Mononuclear cell (primary cell): ENCODE measurements at regions not wholly inside any gene's neighbourhood (a gene's known extent, or its start where the extent isn't known, plus 50 kb on each side); places are given as distances from the start of the nearest gene placed in this dataset.
"Not testable (repeated sequence)": the region's sequence is repeated elsewhere in the genome, so short reads cannot be mapped to it uniquely, and the experiment has no call there.

Experiments used
- H3K27me3 ChIP-seq: 2 replicates; pipeline ENCODE4 v1.6.0; 2011; ENCODE audit warnings: low read length, control low read depth; ENCODE audit not compliant: insufficient read depth
- H3K4me1 ChIP-seq: 2 replicates; pipeline ENCODE4 v1.5.1; 2011; ENCODE audit warnings: mild to moderate bottlenecking, low read length, control low read depth; ENCODE audit not compliant: insufficient read depth
- H3K4me3 ChIP-seq: 2 replicates; pipeline ENCODE4 v1.5.1; 2011; ENCODE audit warnings: mild to moderate bottlenecking, low read length, moderate library complexity
- H3K9me3 ChIP-seq: 2 replicates; pipeline ENCODE4 v1.5.1; 2011; ENCODE audit warnings: low read depth, mild to moderate bottlenecking, control low read depth, low read length

DNA sequence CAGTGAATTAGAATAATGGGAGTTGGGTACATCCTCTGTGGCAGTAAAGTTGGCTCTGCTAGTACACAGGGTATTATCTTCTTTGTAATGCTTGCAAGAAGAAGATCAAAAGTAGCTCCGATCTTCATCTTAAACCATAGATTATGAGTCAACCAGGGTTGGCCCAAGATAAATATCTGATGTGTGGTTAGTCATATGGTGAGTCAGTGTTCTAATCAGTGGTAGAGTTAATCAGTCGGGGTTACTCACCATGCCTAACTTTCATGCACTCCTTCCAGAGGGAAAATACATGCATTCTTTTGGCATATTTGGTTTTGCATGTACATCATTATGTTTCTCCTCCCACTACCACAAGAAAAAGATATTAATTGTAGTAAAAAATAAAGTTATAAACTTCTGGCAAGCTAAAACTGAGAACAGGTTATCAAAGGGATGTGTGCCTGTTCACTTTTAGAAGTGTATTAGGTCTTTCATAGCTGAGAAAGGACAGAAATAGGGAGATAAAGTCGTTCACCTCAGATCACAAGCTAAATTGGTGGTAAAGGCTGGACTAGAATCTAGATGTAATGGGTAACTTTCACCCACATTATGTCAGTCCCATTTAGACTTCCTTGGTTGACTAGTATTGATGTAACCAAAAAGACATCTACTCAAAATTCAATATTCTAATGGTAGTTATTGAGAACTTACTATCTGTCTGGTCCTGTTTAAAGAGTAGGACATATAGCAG is 684.4 kb downstream of the IRS1 start:
- no peaks in the 10 kb centered on the region for H3K27me3 ChIP-seq
- no peaks in the 10 kb centered on the region for H3K9me3 ChIP-seq
- peaks cover 14% of the 10 kb centered on the region for H3K4me1 ChIP-seq
- no peak overlapping the region for H3K4me3 ChIP-seq

DNA sequence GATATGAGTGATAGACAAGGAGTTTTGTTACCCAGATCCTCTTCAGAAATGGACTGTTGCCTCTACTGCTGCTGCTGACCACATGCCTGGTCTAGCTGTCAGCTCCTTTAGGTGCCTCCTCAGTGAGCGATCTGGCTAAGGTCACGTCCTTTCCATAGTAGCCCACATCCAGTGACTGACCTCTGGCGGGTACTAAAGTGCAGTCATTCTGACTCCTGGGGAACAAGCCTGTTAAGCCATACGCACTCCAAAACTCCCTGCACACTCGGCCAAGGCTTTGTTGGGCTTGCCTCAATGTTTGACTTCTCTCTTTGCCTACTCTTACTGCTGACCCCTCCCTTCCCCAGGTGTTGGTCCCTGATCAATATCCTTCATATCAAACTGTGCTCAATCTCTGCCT is 685.2 kb downstream of the IRS1 start:
- Histone ChIP-seq H3K4me3 (no peak overlapping the region), H3K4me1 (peaks cover 11% of the 10 kb centered on the region), H3K9me3 (no peaks in the 10 kb centered on the region), H3K27me3 (no peaks in the 10 kb centered on the region)

DNA sequence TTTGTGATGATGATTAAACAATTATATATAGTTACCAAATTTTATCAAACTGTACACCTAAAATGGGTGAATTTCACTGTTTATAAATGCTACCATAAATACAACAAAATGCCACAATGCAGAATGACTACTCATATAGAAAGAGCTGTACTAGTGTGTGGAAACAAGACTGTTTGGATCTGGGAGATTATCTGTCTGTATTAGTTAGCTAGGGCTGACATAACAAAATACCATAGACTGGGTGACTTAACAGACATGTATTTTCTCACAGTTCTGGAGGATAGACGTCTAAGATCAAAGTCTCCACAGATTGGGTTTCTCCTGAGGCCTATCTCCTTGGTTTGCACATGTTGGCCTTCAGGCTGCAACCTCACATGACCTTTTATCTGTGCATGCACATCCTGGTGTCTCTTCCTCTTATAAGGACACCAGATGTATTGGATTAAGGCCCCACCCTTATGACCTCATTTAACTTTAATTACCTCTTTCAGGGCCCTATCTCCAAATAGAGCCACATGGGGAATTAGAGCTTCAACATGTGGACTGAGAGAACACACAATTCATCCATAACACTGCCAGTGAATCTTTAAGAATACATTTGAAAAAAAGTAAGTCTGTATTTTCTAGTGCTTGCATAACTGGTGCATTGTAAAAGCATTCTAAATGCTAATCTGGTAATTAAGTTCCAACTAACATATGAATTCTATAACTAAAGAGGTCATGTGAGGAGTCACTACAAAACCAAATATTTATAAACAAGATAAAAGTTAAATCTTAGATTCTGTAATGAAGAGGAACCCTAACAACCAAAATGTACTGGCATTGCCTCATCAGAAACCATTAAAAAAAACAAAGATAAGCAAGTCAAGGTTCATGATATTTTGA is 699.6 kb downstream of the NYAP2 start:
- Histone ChIP-seq H3K4me3 (no peak overlapping the region), H3K4me1 (no peaks in the 10 kb centered on the region), H3K27me3 (no peaks in the 10 kb centered on the region), H3K9me3 (no peaks in the 10 kb centered on the region)

DNA sequence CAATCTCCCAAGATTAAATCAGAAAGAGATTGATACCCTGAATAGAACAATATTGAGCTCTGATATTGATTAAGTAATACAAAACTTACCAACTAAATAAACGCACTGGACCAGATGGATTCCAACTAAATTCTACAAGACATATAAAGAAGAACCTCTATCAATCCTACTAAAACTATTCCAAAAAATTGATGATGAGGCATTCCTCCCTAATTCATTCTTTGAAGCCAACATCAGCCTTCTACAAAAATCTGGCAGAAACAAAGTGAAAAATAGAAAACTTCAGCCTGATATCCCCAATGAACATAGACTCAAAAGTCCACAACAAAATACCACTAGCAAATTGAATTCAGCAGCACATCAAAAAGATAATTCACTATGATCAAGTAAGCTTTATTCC is 695.5 kb downstream of the NYAP2 start:
- peaks cover 5% of the 10 kb centered on the region for H3K9me3 ChIP-seq
- H3K4me3 ChIP-seq = no peak overlapping the region
- H3K4me1 ChIP-seq = no peaks in the 10 kb centered on the region
- H3K27me3 ChIP-seq = no peaks in the 10 kb centered on the region

DNA sequence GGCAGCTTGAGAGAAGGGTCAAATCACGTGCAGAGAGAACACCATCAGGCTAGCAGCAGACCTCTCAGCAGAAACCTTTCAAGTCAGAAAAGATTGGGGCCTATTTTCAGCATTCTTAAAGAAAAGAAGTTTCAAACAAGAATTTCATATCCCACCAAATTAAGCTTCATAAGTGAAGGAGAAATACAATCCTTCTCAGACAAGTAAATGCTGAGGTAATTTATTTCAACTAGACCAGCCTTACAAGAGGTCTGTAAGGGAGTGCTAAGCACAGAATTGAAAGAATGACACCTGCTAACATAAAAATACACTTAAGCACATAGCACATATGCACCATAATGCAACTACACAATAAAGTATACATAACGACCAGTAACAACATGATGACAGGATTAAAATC is 693.9 kb downstream of the NYAP2 start:
- peaks cover 5% of the 10 kb centered on the region for H3K9me3 ChIP-seq
- H3K4me1 ChIP-seq = no peaks in the 10 kb centered on the region
- H3K4me3 ChIP-seq = no peak overlapping the region
- H3K27me3 ChIP-seq = no peaks in the 10 kb centered on the region

DNA sequence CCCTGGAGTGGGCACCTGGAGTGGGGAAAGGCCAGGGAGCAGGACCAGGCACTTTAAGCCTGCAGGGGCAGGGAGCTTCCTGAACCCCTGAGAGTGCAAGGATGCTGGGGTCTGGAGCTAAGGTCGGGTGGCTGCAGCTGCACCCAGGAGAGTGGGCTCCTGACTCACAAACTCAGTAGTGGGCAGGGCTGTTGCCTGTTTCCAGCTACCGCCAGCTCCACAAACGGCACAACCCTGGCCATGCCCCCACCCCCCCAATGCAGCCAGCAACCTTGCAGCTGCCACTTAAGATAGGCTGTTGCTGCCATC is 688.8 kb downstream of the NYAP2 start:
- no peaks in the 10 kb centered on the region for H3K9me3 ChIP-seq
- H3K4me1 ChIP-seq = no peaks in the 10 kb centered on the region
- no peak overlapping the region for H3K4me3 ChIP-seq
- H3K27me3 ChIP-seq = no peaks in the 10 kb centered on the region

DNA sequence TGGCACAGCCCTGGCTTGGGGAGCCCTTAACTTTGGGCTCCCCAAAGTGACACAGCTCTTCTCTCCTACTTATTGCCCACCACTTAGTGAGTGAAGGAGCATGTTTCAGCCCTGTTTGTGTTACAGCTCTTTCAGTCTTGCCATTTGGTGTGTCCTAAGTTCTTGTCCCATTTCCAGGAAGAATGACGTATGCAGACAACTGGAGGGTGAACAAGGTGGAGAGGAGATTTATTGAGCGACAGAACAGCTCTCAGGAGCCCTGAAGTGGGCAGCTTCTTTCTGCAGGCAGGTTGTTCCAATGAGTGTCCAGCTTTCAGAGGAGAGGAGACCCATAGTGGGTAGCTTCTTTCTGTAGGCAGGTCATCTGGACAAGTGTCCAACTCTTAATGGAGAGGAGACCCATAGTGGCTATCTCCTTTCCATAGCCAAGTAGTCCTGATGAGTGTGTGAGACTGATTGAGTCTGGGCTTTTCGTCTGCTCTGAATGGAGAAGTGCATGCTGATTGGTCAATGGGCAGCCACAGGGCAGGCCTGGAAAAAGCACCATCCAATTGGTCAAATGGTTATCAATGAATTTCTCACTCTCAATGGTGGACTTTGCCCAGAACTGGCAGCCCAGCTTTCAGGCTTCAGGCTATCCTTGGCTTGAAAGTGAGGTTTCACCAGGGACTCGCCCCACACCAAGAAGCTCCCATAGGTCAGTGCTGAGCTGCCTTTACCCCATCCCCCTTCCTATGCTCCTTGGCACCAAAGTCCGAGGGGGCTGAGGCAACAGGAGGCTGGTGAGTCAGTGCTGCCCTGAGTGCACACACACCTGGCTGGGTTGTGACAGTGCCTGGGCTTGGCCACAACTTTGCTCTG is 688.2 kb downstream of the NYAP2 start:
- no peak overlapping the region for H3K4me3 ChIP-seq
- H3K9me3 ChIP-seq = no peaks in the 10 kb centered on the region
- H3K4me1 ChIP-seq = no peaks in the 10 kb centered on the region
- no peaks in the 10 kb centered on the region for H3K27me3 ChIP-seq

DNA sequence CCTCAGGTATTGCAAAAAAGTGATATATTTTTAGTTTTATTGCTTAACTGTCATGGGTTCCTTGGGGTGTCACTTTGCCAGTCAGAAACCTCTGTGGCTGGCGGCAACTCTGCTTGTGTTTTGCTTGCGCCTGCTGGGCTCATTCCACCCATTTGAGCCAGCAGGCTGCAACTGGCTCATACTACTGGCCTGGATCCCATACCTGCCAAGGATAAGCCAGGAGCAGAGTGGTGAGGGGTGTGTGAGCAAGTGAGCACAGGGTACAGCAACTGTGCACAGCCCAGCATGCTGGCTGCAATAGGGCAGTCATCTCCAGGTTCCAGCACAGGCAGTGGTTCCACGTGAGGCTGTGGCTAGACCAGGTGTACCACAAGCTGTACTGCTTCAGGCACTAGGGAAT is 687.5 kb downstream of the NYAP2 start:
- Histone ChIP-seq H3K9me3 (no peaks in the 10 kb centered on the region), H3K4me3 (no peak overlapping the region), H3K4me1 (no peaks in the 10 kb centered on the region), H3K27me3 (no peaks in the 10 kb centered on the region)

DNA sequence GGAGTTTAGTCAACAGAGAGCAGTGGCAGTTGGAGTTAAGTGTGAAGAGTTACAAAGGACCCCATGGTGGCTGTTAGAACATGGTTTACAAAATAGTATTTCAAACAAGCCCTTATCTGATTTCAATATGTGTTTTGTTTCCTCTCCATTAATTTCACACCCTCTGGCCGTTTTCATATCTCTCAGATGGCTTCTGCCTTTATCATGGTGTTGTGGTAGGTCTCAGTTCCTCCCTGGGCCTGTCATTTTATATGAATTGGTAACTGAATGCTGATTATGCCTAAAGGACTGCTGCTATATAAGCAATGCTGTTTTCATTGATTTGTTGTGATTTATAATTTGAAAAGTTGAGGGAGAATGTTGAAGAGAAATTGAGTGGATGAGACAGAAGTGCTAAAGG is 686.7 kb downstream of the NYAP2 start:
- no peaks in the 10 kb centered on the region for H3K4me1 ChIP-seq
- H3K4me3 ChIP-seq = no peak overlapping the region
- no peaks in the 10 kb centered on the region for H3K27me3 ChIP-seq
- no peaks in the 10 kb centered on the region for H3K9me3 ChIP-seq

DNA sequence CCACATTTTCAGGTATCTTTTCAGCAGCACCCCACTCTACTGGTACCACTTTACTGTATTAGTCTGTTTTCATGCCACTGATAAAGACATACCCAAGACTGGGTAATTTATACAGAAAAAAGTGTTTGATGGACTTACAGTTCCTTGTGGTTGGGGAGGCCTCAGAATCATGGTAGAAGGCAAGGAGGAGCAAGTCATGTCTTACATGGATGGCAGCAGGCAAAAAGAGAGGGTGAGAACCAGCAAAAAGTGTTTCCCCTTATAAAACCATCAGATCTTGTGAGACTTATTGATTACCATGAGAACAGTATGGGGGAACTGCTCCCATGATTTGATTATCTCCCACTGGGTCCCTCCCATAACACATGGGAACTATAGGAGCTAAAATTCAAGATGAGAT is 685.9 kb downstream of the NYAP2 start:
- H3K9me3 ChIP-seq, H3K4me3 ChIP-seq, H3K27me3 ChIP-seq, H3K4me1 ChIP-seq: not testable (repeated sequence)

DNA sequence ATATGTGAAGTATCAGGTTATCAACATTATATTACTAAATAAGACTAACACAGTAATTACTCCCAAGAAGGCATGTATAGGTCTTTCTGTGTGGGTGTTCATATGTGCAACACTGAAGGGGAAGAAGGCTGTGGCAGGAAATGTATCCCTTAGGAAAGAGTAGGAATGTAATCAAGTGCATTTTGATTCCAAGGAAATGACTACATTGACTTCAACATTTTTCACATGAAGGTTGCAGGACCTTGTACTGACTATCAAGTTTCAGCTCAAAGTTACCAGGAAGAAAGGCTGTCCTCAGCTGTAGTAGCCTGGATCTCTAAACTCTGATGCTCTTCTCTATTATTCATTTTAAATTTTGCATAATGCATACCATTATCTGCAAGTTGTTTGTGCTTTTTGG is 680.8 kb downstream of the NYAP2 start:
- Histone ChIP-seq H3K4me3 (no peak overlapping the region), H3K4me1 (no peaks in the 10 kb centered on the region), H3K9me3 (no peaks in the 10 kb centered on the region), H3K27me3 (no peaks in the 10 kb centered on the region)

DNA sequence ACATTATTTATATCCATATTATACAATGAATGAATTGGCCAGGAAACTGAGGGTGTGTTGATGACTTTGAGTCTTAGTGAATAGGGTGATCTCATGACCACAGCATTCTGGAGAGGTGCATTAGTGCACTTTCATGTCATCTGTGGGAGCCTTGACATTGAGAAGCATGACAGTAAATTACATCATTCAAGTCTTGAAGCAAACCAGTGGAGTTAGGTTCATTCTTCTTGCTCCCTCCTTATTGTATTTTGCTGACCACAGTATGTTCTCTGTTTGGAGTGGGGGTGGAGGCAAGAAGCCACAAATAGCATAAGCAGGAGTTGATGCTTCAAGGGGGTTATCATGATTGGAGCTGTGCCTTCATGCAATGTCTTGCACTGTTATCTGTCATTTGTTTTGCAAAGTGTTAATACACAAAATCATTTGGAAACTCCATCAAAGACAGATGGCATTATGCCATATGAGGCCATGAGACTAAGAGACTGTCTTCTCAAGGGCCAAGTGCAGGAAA is 680.2 kb downstream of the NYAP2 start:
- Histone ChIP-seq H3K27me3 (no peaks in the 10 kb centered on the region), H3K4me3 (no peak overlapping the region), H3K9me3 (no peaks in the 10 kb centered on the region), H3K4me1 (no peaks in the 10 kb centered on the region)

DNA sequence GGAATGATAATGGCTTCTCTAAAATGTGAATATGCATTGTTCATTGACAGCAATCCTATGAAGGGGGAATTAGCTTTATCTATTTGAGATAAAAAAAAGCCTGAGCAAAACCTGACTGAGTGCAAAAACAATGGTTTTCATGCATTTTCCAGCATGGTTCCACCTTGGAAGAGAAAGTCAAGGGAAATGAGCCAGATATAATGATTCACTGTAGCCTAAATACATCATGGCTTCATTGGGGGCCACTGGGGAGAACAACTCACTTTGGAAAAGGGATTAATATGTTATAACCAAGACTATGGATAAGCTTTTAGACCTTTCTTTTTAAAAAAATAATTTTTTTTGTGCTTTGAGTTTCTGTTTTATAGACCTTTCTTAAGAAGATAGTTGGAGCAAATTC is 679.7 kb downstream of the NYAP2 start:
- Histone ChIP-seq H3K27me3 (no peaks in the 10 kb centered on the region), H3K4me3 (no peak overlapping the region), H3K4me1 (no peaks in the 10 kb centered on the region), H3K9me3 (no peaks in the 10 kb centered on the region)

DNA sequence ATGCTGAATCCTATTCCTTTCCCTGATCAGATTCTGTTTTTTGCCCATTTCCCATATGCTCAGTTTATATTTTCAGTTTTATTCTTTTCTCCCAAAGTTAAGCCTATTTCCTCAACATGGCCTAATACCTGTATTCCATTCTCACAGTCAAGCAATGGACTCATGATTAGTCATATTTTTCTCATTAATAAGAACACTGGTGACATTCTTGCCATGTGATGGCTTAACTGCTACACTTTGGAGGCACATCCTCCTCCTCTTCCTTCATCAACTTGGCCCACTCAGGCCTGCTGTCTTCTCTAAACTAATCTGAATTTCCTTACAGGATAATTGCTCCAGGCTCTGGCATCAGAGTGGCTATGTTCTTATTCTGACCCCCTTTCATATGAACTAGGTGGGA is 679.2 kb downstream of the NYAP2 start:
- no peaks in the 10 kb centered on the region for H3K27me3 ChIP-seq
- no peak overlapping the region for H3K4me3 ChIP-seq
- H3K4me1 ChIP-seq = no peaks in the 10 kb centered on the region
- H3K9me3 ChIP-seq = no peaks in the 10 kb centered on the region

DNA sequence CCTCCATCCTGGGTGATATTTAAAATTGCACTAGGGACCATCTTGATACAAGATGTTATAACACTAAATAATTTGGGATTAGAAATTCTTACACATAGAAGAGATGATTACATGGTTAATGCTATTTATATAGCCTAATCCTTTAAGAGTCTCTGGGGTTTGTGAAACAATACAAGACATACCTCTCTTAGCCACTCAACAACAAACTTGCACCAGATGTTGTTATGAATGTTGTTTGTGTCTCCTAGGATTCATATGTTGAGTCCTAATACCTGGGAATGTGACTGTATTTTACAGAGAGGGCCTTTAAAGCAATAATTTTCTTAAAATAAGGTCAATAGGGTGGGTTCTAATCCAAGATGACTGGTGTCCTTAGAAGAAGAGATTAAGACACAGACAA is 678.3 kb downstream of the NYAP2 start:
- Histone ChIP-seq H3K27me3 (no peaks in the 10 kb centered on the region), H3K4me1 (no peaks in the 10 kb centered on the region), H3K4me3 (no peak overlapping the region), H3K9me3 (no peaks in the 10 kb centered on the region)
